Activated CD8-positive, alpha-beta memory T cell treated with anti-CD3 and anti-CD28 coated beads for 48 hours (primary cell): ENCODE measurements at regions not wholly inside any gene's neighbourhood (a gene's known extent, or its start where the extent isn't known, plus 50 kb on each side); places are given as distances from the start of the nearest gene placed in this dataset.

Source experiments
- DNase-seq, 3 experiments: peaks; one replicate each; pipeline ENCODE4 v3.0.0-alpha.2; 2020; ENCODE audit warnings: low read depth in 2 of 3, low spot score in 2 of 3

- no peak for DNase-seq
Observed at GRCh38 chr15:39061952-39062464, 497.4 kb upstream of the RASGRP1 start.

- DNase-seq = no peak
Observed at GRCh38 chr15:39066677-39067076, 502.1 kb upstream of the RASGRP1 start.

DNA sequence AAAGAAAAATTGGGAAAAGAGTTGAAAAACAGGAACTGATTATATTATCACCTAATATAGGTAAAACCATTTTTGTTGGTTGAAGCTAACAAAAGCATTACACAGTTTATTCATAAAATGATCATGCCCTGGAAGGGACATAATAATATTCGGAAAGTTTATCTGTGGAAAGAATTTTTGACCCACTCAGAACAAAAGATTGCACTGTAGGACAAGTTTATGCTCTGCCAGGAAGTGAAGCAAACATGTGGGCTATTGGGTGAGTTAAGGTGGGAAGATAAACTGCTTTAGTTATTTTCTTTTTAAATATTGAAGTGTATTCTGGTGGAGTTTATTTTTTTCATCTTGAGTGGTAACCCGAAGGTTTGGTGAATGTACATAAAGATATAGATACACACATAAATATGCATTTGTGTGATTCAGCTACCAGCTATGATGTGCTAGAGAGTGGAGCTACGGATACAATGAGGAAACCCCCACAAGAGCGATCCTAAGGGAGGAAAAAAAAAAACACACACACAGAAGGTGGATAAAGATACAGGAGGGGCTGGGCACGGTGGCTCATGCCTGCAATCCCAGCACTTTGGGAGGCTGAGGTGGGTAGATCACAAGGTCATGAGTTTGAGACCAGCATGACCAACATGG, 506.4 kb upstream of the THBS1 start:
- no peak for DNase-seq

DNA sequence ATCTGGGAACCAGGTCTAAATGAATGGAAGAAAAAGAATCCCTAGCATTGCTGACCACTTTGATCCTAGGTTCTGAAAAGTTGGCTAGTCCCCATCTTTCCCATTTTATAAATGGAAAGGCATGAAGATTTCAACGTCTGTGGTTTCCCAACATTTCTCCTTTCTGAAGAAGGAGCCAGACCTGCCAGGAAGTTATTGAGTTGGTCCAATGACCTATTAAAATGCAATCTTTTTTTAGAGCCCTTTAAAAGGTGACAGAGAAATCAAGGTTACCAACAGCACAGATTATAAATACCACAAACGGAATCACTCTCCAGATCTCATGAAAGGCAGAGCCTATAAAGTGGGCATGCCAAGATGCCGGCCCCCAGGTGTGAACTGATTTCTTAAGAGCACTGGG, 505.6 kb upstream of the THBS1 start:
- no peak for DNase-seq

GRCh38 chr15:39075756-39076341, 505.0 kb upstream of the THBS1 start:
- no peak for DNase-seq

- DNase-seq = no peak
Observed at GRCh38 chr15:39078026-39078425, 502.9 kb upstream of the THBS1 start.

- no peak for DNase-seq
Observed at GRCh38 chr15:39079296-39079847, 501.5 kb upstream of the THBS1 start.

DNA sequence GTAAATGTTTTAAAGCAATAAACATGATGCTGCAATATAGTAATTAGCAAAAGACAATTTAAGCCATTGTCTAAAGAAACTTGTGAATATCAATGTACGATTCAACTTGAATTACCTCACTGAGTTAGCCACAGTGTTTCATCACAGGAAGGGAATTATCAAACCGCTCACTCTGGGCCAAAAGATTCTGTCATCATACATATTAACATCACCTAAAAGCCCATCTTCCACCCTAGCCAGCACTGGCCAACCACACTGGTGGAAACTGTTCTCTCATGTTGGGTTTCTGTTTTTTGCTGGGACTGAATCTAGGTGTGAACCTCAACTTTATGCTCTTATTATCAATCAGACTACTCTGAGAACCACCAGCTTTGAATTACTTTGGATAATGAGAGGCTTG, 497.7 kb upstream of the THBS1 start:
- DNase-seq = no peak

GRCh38 chr15:39084674-39085530, 496.0 kb upstream of the THBS1 start:
- DNase-seq = no peak

DNA sequence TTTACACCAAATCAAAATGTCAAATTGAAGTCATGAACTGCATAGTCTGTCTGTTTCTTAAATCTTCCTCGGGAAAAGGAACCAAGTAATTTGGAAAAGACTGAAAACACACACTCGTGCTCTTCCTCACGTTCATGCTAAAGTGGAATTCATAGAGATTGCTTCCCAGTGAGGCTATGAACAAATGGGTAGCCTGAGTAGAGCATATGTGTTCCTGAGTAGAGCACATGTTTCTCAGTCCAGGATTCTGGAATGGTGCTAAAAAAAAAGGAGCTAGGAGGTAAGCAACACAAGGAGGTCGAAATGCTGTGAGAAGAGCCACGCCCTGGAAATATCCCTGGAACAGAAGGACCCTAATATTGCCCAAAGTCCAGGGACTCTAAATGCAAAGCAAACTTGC, 494.2 kb upstream of the THBS1 start:
- no peak for DNase-seq

DNA sequence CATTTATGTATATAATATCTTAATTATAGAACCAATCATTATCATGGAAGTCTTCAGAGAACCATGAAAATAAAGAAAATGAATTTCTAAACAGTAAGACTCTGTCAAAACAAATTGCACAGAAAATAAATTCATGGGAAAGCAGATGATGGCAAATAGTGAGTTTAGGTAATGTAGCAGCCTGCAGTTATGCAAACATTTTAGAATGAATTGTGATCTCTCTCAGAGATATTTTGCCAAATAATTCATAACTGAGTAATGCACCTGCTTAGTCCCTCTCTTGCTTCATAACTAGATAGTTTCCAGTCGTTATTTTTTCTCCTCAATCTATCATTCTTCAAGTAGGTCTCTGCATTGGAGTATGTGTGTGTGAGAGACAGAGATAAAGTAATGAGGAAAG, 492.7 kb upstream of the THBS1 start:
- DNase-seq = no peak

GRCh38 chr15:39092354-39092753, 488.5 kb upstream of the THBS1 start:
- DNase-seq = no peak

DNA sequence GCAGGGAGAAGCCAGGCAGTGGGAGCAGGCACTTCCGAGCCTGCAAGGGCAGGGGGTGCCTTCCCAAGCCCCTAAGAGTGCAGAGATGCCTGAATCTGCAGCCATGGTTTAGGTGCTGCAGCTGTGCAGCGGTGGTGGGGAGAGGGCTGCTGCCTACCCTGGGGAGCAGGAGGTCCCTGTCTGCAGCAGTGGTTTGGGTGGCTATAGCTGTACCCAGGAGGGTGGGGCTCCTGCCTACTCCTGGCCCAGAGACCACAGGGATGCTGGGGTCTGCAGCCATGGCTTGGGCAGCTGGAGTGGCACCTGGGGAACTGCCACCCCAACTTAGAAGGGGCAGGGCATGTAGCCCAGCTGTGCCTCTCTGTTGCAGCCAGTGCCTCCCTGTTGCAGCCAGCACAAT, 488.1 kb upstream of the THBS1 start:
- DNase-seq = no peak

DNA sequence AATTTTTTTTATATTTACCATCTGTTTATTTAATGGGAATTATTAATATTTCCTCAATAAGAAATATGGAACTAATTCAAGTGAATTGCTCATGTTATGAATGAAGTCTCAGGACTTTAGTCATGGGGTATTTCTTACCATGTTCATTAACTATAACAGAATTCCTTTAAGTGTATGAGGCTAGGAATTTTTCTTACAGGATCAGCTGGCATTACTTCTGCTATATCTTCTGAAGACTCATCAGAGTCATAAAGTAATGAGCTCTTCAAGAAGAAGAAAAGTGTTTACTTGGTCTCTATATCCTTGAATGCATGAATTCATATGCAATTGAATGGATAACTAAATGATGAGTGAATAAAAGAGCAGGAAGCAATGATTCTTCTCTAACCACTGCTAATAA, 486.8 kb upstream of the THBS1 start:
- DNase-seq = no peak

DNA sequence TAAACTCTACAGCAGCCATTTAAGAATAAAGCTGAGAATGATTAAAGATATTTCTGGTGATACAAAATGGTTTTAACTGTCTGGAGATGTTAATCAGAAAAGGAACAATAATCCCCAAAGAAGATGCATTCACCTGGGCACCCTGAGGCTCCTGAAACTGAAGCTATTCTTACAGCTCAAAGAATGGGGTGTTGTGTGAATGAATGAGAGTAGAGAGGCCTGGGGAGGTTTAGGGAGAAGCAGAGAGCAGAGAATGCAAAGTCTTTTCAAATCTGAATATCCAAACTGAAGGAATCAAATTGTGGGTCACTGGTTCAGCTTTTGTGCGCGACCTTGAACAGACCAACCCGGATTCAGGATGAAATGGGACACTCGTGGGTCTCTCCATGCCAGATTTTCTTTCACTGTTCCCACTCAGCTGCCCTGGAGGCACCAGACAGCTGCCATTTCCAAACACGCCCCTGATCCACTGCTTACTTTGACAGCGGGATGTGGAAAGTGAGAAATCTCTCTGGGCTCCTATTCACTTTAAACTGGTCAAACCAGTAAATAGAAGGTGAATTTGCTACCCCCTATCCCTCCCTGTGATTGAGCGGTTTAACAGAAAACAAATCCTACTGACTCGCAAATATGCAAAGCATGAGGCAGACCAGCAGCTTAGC, 485.5 kb upstream of the THBS1 start:
- no peak for DNase-seq

GRCh38 chr15:39096608-39097205, 484.2 kb upstream of the THBS1 start:
- no peak for DNase-seq

DNA sequence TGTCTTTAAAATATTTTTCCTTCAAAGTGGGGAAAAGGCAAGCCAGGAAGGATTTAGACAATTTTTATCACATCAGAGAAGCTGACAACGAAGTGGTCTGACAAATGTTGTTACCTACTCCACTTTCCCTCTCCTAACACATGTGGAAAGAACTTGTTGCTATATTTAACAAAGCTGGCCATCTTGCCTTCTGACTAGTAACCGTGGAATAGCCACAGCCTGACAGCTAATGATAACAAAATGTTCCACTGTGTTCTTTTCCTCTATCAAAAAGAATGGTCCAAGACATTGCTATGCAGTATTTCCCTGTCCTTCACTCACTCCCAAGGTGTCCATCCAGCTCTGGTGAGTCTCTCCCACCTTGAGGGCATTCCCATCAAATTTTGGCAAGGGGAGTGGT, 481.4 kb upstream of the THBS1 start:
- no peak for DNase-seq

DNA sequence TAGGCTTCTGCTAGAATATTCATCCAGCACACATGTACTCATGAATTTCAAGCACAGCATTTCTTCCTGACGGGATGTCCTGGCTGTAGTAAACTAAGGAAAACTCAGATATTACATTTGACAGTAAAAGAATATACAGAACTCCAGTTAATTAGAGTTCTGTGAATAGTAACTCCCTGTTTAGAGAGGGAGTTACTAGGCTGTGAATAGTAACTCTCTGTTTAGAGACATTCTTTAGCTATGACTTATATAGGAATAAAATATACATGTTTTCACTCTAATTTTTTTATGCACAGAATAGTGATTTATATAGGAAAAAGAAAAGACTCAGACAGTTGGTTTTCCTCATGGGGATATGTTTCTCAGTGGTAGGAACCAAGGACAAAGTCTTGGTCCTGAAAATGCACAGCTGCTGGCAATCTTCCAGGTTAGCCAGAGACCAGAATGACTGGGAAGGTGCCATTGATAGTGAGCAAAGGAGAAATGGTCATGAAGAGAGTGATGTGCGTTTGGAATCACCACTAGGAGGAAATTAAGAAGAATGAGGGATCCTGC, 480.7 kb upstream of the THBS1 start:
- DNase-seq = no peak

- DNase-seq = no peak
Observed at GRCh38 chr15:39102431-39102830, 478.4 kb upstream of the THBS1 start.

GRCh38 chr15:39106950-39107349, 473.9 kb upstream of the THBS1 start:
- no peak for DNase-seq

- no peak for DNase-seq
Observed at GRCh38 chr15:39108021-39108420, 472.9 kb upstream of the THBS1 start.
